ENCODE measurements at regions not wholly inside any gene's neighbourhood (a gene's known extent, or its start where the extent isn't known, plus 50 kb on each side); places are given as distances from the start of the nearest gene placed in this dataset.

DNA sequence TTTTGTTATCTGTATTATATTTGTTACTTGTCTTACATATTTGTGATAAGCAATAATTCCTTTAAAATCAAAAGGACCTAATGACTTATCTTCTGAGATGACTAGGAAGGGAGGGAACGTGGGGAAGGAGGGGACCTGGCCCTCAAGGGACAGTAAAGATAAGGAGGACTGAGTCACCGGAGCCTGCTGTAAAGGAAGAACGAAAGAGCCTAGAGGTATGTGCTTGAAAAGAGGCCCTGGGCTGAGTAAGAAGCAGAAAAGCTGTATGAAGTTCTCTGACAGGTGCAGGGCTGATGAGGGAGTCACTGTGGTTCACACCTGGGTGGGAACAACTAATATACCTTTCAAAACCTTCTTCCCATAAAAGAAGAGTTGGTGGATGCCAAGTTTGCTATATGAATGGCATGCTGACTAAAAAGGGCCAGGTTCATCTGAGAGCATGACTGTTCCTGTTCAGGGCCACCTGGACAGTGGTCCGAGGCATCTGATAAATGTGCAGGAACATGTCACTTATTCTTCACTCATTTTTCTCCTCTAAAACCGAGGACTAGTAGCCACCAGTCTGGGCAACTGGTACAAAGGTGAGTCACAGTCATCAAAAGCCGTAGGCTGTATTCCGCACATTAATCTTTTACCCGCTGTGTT is 111.3 kb downstream of the TNFAIP3 start (continued):
- TF ChIP-seq, protein P1, sequence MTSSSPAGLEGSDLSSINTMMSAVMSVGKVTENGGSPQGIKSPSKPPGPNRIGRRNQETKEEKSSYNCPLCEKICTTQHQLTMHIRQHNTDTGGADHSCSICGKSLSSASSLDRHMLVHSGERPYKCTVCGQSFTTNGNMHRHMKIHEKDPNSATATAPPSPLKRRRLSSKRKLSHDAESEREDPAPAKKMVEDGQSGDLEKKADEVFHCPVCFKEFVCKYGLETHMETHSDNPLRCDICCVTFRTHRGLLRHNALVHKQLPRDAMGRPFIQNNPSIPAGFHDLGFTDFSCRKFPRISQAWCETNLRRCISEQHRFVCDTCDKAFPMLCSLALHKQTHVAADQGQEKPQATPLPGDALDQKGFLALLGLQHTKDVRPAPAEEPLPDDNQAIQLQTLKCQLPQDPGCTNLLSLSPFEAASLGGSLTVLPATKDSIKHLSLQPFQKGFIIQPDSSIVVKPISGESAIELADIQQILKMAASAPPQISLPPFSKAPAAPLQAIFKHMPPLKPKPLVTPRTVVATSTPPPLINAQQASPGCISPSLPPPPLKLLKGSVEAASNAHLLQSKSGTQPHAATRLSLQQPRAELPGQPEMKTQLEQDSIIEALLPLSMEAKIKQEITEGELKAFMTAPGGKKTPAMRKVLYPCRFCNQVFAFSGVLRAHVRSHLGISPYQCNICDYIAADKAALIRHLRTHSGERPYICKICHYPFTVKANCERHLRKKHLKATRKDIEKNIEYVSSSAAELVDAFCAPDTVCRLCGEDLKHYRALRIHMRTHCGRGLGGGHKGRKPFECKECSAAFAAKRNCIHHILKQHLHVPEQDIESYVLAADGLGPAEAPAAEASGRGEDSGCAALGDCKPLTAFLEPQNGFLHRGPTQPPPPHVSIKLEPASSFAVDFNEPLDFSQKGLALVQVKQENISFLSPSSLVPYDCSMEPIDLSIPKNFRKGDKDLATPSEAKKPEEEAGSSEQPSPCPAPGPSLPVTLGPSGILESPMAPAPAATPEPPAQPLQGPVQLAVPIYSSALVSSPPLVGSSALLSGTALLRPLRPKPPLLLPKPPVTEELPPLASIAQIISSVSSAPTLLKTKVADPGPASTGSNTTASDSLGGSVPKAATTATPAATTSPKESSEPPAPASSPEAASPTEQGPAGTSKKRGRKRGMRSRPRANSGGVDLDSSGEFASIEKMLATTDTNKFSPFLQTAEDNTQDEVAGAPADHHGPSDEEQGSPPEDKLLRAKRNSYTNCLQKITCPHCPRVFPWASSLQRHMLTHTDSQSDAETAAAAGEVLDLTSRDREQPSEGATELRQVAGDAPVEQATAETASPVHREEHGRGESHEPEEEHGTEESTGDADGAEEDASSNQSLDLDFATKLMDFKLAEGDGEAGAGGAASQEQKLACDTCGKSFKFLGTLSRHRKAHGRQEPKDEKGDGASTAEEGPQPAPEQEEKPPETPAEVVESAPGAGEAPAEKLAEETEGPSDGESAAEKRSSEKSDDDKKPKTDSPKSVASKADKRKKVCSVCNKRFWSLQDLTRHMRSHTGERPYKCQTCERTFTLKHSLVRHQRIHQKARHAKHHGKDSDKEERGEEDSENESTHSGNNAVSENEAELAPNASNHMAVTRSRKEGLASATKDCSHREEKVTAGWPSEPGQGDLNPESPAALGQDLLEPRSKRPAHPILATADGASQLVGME (CRISPR knock-in tag; IDR thresholded peaks at IDR 0.05): no peak
- TF ChIP-seq, protein P2, sequence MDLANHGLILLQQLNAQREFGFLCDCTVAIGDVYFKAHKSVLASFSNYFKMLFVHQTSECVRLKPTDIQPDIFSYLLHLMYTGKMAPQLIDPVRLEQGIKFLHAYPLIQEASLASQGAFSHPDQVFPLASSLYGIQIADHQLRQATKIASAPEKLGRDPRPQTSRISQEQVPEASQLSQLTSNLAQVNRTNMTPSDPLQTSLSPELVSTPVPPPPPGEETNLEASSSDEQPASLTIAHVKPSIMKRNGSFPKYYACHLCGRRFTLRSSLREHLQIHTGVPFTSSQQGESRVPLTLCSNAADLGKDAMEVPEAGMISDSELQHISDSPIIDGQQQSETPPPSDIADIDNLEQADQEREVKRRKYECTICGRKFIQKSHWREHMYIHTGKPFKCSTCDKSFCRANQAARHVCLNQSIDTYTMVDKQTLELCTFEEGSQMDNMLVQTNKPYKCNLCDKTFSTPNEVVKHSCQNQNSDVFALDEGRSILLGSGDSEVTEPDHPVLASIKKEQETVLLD (IDR thresholded peaks at IDR 0.05): no peak
- TF ChIP-seq ZSCAN32 (CRISPR knock-in tag; IDR thresholded peaks at IDR 0.05): no peak
- TF ChIP-seq TEAD1 (CRISPR knock-in tag; IDR thresholded peaks at IDR 0.05): no peak
- no peak for TF ChIP-seq ZNF311 (CRISPR knock-in tag; IDR thresholded peaks at IDR 0.05)
- TF ChIP-seq ZNF133 (CRISPR knock-in tag; IDR thresholded peaks at IDR 0.05): no peak
- TF ChIP-seq TOE1 (IDR thresholded peaks at IDR 0.05; ENCODE audit: borderline replicate concordance): 0 out of 2 replicates have a peak, but pooled peaks have one; percentile 10
- no peak for TF ChIP-seq TOE1 (CRISPR knock-in tag; IDR thresholded peaks at IDR 0.05; ENCODE audit: borderline replicate concordance, low read depth)
- TF ChIP-seq, protein P3, sequence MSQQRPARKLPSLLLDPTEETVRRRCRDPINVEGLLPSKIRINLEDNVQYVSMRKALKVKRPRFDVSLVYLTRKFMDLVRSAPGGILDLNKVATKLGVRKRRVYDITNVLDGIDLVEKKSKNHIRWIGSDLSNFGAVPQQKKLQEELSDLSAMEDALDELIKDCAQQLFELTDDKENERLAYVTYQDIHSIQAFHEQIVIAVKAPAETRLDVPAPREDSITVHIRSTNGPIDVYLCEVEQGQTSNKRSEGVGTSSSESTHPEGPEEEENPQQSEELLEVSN (IDR thresholded peaks at IDR 0.05; ENCODE audit: borderline replicate concordance in 1 of 2, extremely low read depth in 1 of 2, insufficient read depth in 1 of 2, insufficient read length in 1 of 2, low read depth in 1 of 2, low read length in 1 of 2, poor library complexity in 1 of 2, severe bottlenecking in 1 of 2): no peak
- TF ChIP-seq CBX8 (IDR thresholded peaks at IDR 0.05; ENCODE audit: borderline replicate concordance, extremely low read depth, low read depth, low read length, poor library complexity, severe bottlenecking): no peak
- TF ChIP-seq, protein P4, sequence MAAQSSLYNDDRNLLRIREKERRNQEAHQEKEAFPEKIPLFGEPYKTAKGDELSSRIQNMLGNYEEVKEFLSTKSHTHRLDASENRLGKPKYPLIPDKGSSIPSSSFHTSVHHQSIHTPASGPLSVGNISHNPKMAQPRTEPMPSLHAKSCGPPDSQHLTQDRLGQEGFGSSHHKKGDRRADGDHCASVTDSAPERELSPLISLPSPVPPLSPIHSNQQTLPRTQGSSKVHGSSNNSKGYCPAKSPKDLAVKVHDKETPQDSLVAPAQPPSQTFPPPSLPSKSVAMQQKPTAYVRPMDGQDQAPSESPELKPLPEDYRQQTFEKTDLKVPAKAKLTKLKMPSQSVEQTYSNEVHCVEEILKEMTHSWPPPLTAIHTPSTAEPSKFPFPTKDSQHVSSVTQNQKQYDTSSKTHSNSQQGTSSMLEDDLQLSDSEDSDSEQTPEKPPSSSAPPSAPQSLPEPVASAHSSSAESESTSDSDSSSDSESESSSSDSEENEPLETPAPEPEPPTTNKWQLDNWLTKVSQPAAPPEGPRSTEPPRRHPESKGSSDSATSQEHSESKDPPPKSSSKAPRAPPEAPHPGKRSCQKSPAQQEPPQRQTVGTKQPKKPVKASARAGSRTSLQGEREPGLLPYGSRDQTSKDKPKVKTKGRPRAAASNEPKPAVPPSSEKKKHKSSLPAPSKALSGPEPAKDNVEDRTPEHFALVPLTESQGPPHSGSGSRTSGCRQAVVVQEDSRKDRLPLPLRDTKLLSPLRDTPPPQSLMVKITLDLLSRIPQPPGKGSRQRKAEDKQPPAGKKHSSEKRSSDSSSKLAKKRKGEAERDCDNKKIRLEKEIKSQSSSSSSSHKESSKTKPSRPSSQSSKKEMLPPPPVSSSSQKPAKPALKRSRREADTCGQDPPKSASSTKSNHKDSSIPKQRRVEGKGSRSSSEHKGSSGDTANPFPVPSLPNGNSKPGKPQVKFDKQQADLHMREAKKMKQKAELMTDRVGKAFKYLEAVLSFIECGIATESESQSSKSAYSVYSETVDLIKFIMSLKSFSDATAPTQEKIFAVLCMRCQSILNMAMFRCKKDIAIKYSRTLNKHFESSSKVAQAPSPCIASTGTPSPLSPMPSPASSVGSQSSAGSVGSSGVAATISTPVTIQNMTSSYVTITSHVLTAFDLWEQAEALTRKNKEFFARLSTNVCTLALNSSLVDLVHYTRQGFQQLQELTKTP (IDR thresholded peaks at IDR 0.05; ENCODE audit: low read depth in 1 of 2, partially characterized antibody in 2 of 2): no peak
- no peak for TF ChIP-seq ZNF212 (CRISPR knock-in tag; IDR thresholded peaks at IDR 0.05)
- TF ChIP-seq GABPB2 (CRISPR knock-in tag; conservative IDR thresholded peaks at IDR 0.05): no peak
- TF ChIP-seq SMAD1 (IDR thresholded peaks at IDR 0.05; ENCODE audit: low read depth, low read length, partially characterized antibody): no peak

All from K562 (cell line).